Stimulated activated CD8-positive, alpha-beta memory T cell treated with anti-CD3 and anti-CD28 coated beads, Interleukin-15, amount 100 ng/mL, for 1 hour (primary cell): ENCODE measurements at regions not wholly inside any gene's neighbourhood (a gene's known extent, or its start where the extent isn't known, plus 50 kb on each side); places are given as distances from the start of the nearest gene placed in this dataset.
"Not testable (repeated sequence)": the region's sequence is repeated elsewhere in the genome, so short reads cannot be mapped to it uniquely, and the experiment has no call there.

Source experiments
- DNase-seq: peaks from one replicate; pipeline ENCODE4 v3.0.0-alpha.2; 2020; ENCODE audit warnings: low read depth

DNA sequence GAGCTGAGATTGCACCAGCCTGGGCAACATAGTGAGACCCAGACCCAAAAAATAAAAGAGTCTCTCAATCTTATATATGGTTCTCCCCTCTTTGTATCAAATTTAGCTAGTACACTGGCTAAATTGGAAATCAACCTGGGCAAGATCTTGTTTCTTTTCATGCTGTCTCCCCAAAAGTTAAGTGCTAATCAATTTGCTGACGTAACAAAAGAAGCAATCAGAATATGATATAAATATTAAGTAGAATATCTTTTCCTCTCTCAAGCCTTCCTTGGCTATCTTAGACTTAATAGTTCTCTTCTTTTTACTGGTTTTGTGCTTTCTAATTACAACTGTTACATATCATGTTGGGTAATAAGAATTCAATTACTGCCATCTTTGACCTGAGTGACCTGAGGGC lies 258.9 kb downstream of the KCNRG start:
- DNase-seq, result no peak

- DNase-seq, result no peak
Observed at GRCh38 chr13:50275392-50276063, 260.3 kb downstream of the KCNRG start.

- no peak for DNase-seq
Observed at GRCh38 chr13:50276550-50276949, 261.3 kb downstream of the KCNRG start.

- no peak for DNase-seq
Observed at GRCh38 chr13:50277127-50277526, 261.9 kb downstream of the KCNRG start.

DNA sequence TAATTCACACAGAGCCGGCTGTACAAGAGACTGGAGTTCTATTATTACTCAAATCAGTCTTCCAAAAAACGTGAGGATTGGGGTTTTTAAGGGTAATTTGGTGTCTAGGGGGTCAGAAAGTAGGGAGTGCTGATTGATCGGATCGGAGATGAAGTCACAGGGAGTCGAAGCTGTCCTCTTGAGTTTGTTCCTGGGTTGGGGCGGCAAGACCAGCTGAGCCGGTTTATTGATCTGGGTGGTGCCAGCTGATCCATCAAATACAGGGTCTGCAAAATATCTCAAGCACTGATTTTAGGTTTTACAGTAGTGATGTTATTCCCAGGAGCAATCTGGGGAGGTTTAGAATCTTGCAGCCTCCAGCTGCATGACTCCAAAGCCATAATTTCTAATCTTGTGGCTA lies 262.7 kb downstream of the KCNRG start:
- no peak for DNase-seq

GRCh38 chr13:50280441-50280937 lies 265.2 kb downstream of the KCNRG start:
- DNase-seq, result no peak

DNA sequence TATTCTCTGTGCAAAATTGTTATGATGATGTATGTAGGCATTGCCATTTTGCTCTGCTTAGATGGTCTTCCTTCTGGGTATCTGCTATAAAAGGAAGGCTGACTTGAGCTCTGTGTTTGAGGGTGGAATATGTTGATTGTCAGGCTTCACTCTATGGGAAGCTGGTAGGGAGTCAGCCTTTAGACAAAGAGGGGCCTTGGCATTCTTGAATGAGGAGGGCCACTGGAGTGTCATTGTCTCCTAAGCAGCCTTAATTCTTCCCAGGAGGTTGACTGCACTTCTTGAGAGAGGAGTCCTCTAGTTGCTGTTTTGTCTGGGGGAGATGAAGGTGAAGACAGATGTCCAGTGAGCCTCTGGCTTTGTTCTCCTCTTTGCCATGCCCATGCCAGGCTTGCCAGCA lies 266.8 kb downstream of the KCNRG start:
- DNase-seq, result no peak

DNA sequence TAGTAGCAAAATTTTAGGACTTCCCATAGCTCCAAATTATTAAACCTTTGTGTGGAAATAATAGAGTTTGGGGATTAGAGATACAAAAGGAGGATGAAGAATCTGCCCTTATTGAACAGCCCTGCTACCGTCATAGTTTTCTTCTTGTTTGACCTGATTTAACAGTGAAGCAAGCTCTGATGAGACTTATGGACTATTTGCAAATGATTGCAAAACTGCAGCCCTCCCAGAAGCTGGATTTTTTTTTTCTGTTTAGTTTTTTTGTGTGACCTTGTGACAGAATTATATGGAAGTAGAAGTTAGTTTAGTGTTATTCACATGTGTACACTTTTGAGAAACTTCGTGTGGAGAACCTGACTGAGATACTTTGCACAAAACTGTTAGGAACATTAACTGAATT lies 267.8 kb downstream of the KCNRG start:
- no peak for DNase-seq

GRCh38 chr13:50284540-50284939 lies 269.3 kb downstream of the KCNRG start:
- no peak for DNase-seq

GRCh38 chr13:50285283-50285682 lies 270.0 kb downstream of the KCNRG start:
- DNase-seq, result no peak

DNA sequence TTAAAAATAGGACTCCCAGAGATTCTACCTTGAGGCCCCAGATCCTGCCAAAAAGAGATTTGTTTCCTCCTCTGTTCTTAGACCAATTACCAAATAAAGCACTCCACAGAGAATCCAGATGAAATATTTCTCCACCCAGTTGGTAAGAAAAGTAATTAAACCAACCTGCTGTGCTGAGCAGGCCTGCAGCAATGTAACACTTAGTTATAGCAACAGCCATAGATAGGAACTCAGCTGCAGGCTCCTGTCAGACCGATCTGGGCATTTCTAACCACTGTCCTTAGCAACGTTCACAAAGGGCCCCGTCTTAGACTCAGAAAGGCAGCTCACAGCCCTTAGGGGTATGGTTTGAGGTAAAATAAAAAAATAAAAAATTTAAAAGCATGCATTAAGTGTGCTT lies 271.1 kb downstream of the KCNRG start:
- DNase-seq, result no peak

- no peak for DNase-seq
Observed at GRCh38 chr13:50290186-50290585, 274.9 kb downstream of the KCNRG start.

DNA sequence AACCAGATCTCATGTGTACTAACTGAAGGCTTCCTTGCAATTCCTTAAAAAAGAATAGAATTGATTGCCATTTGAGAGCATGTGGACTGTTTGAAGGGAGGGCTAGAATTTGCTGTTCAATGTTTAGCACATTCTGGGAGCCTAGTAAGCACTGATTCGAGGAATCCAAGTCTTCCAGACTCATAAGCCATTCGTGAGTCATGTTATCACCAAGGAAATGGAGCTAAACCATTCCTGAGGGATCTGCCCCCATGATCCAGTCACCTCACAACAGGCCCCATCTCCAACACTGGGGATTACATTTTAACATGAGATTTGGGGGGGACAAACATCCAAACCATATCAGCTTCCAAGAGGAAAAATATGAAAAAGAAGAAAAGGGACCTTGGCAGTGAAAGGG lies 276.4 kb downstream of the KCNRG start:
- DNase-seq, result no peak

DNA sequence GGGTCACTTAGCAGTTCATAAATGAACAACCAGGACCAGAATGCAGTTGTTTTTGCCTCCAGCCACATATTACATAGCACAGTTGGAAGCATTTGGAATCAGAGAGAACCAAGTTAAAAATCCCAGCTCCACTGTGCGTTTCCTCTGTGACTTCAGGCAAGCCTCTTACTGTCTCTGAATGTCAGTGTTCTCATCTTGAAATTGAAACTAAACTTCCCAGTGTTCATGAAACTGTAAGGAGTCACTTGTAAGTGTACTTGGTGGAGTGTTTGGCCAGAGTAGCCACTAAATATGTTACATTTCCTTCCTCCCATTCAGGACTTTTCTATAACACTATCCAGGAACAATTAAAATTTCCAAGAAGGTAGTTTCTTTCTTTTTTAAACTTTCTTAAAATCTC lies 276.8 kb downstream of the KCNRG start:
- no peak for DNase-seq

DNA sequence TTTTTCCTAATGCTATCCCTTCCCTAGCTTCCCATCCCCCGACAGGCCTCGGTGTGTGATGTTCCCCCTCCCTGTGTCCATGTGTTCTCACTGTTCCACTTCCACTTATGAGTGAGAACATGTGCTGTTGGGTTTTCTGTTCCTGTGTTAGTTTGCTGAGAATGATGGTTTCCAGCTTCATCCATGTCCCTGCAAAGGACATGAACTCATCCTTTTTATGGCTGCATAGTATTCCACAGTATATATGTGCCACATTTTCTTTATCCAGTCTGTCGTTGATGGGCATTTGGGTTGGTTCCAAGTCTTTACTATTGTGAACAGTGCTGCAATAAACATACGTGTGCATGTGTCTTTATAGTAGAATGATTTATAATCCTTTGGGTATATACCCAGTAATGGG lies 279.2 kb downstream of the KCNRG start:
- not testable (repeated sequence) for DNase-seq

GRCh38 chr13:50299546-50300249 lies 284.5 kb downstream of the KCNRG start:
- DNase-seq, result no peak

- DNase-seq, result no peak
Observed at GRCh38 chr13:50303963-50304721, 288.9 kb downstream of the KCNRG start.

DNA sequence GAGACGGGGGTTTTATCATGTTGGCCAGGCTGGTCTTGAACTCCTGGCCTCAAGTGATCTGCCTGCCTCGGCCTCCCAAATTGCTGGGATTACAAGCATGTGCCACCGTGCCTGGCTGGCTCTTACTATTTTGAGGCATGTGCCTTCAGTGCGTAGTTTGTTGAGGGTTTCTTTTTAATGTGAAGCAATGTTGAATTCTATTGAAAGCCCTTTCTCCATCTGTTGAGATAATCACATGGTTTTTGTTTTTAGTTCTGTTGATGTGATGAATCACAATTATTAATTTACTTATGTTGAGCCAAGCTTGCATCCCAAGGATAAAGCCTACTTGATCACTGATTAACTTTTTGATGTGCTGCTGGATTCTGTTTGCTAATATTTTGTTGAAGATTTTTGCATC lies 290.9 kb downstream of the KCNRG start:
- no peak for DNase-seq

- DNase-seq, result no peak
Observed at GRCh38 chr13:50309318-50309717, 294.1 kb downstream of the KCNRG start.

GRCh38 chr13:50309882-50310594 lies 294.8 kb downstream of the KCNRG start:
- no peak for DNase-seq

- DNase-seq, result no peak
Observed at GRCh38 chr13:50310734-50311133, 295.5 kb downstream of the KCNRG start.

- no peak for DNase-seq
Observed at GRCh38 chr13:50318887-50319286, 303.6 kb downstream of the KCNRG start.
